Astrocyte (in vitro differentiated cells and primary cell): ENCODE measurements at regions not wholly inside any gene's neighbourhood (a gene's known extent, or its start where the extent isn't known, plus 50 kb on each side); places are given as distances from the start of the nearest gene placed in this dataset.

Experiments
- EZH2 ChIP-seq: IDR thresholded peaks from 2 replicates; pipeline ENCODE4 v1.6.1; 2012; ENCODE audit warnings: mild to moderate bottlenecking, low read length, inconsistent platforms; ENCODE audit not compliant: insufficient read depth
- TF ChIP-seq, protein P1 (sequence below): IDR thresholded peaks from 2 replicates; pipeline ENCODE4 v1.5.1; 2011; ENCODE audit warnings: low read depth, mild to moderate bottlenecking, inconsistent platforms, low read length, moderate library complexity; ENCODE audit not compliant: insufficient read depth

DNA sequence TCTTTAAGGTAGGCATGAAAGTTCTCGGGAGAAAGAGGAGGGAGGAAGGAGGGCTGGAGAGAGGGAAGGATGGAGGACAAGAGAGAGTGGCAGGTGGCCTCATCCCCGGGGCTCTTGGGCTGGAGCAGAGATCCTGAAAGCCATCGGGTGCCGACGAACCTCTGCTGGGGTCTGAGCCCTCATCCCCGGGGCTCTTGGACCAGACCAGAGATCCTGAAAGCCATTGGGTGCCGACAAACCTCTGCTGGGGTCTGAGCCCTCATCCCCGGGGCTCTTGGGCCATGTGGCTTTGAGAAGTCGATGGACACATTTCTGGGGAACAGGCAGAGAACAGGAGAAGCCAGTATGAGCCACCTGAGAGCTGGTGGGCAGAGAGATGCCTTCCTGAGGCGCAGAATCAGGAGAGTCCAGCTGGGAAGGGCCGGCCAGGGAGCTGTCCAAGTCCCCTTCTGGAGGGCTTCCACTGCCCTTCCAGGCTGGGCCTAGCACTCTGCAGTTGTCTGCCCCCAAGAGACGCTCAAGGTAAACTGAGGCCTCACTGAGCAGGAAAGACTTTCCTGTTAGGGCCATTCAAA is 1398.1 kb downstream of the BRD1 start:
- TF ChIP-seq, protein P1, sequence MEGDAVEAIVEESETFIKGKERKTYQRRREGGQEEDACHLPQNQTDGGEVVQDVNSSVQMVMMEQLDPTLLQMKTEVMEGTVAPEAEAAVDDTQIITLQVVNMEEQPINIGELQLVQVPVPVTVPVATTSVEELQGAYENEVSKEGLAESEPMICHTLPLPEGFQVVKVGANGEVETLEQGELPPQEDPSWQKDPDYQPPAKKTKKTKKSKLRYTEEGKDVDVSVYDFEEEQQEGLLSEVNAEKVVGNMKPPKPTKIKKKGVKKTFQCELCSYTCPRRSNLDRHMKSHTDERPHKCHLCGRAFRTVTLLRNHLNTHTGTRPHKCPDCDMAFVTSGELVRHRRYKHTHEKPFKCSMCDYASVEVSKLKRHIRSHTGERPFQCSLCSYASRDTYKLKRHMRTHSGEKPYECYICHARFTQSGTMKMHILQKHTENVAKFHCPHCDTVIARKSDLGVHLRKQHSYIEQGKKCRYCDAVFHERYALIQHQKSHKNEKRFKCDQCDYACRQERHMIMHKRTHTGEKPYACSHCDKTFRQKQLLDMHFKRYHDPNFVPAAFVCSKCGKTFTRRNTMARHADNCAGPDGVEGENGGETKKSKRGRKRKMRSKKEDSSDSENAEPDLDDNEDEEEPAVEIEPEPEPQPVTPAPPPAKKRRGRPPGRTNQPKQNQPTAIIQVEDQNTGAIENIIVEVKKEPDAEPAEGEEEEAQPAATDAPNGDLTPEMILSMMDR: no peak
- no peak for TF ChIP-seq EZH2
